ENCODE measurements at regions not wholly inside any gene's neighbourhood (a gene's known extent, or its start where the extent isn't known, plus 50 kb on each side); places are given as distances from the start of the nearest gene placed in this dataset.

- no peaks in the 10 kb centered on the region for H3K4me1 ChIP-seq (ENCODE audit: control insufficient read depth in 2 of 2, insufficient read depth in 1 of 2, low read depth in 1 of 2, low read length in 2 of 2)
- no peak for DNase-seq (ENCODE audit: low spot score)
- no peak overlapping the region for H2BK15ac ChIP-seq (ENCODE audit: low read length)
- no peak overlapping the region for H3K4me2 ChIP-seq (ENCODE audit: insufficient read depth, low read length, poor library complexity, severe bottlenecking)
- no peak overlapping the region for H4K8ac ChIP-seq (ENCODE audit: low read depth, low read length)
- no peak overlapping the region for H2BK5ac ChIP-seq (ENCODE audit: low read length)
- H3K23ac ChIP-seq (ENCODE audit: low read depth, low read length, poor library complexity) = no peak overlapping the region
- H3K79me1 ChIP-seq (ENCODE audit: low read depth, low read length) = no peaks in the 10 kb centered on the region
- no peak overlapping the region for H2BK120ac ChIP-seq (ENCODE audit: low read depth, low read length)
- H3K4me3 ChIP-seq (ENCODE audit: low read length in 2 of 2) = no peak overlapping the region
- H3K9me3 ChIP-seq (replicated peaks in 1 of 2; ENCODE audit: control insufficient read depth in 2 of 2, insufficient read depth in 1 of 2, low read depth in 1 of 2, low read length in 2 of 2) = no peaks in the 10 kb centered on the region
- no peak overlapping the region for H2BK12ac ChIP-seq (ENCODE audit: low read length)
- H4K91ac ChIP-seq (ENCODE audit: low read depth, low read length, poor library complexity) = no peak overlapping the region
- H3K18ac ChIP-seq (ENCODE audit: low read length) = no peak overlapping the region
- H3K14ac ChIP-seq (ENCODE audit: low read length) = no peak overlapping the region
- no peak overlapping the region for H3K4ac ChIP-seq (ENCODE audit: low read length)
- no peak overlapping the region for H3K9ac ChIP-seq (ENCODE audit: low read depth, low read length, poor library complexity)
- no peak overlapping the region for H3K27ac ChIP-seq (replicated peaks; ENCODE audit: low read length)
- no CpG with 5 or more reads among the region's 1 CpG for WGBS, 2 donors (ENCODE audit: extremely low coverage in 2 of 2, insufficient read length in 2 of 2, insufficient replicate concordance in 1 of 2)
- no peak overlapping the region for H2AK5ac ChIP-seq (ENCODE audit: low read depth, low read length)
- H3K36me3 ChIP-seq (replicated peaks in 1 of 2; ENCODE audit: control insufficient read depth in 2 of 2, insufficient read depth in 2 of 2, low read length in 2 of 2) = no peaks in the 10 kb centered on the region
- H3K27me3 ChIP-seq (ENCODE audit: control insufficient read depth in 3 of 3, insufficient read depth in 3 of 3, low read depth in 1 of 3, low read length in 3 of 3) = peaks cover 0 to 4% (median 0%) of the 10 kb centered on the region in 3 experiments
- H2AFZ ChIP-seq (ENCODE audit: low read length) = no peak overlapping the region
These were observed 204.8 kb upstream of the ARRDC4 start for GRCh38 chr15:97755726-97756125.

GRCh38 chr15:97759363-97759762, 201.1 kb upstream of the ARRDC4 start:
- Histone ChIP-seq H3K36me3 (replicated peaks in 1 of 2; ENCODE audit: control insufficient read depth in 2 of 2, insufficient read depth in 2 of 2, low read length in 2 of 2) (no peaks in the 10 kb centered on the region), H2BK12ac (ENCODE audit: low read length) (no peak overlapping the region), H3K9ac (ENCODE audit: low read depth, low read length, poor library complexity) (no peak overlapping the region), H2BK5ac (ENCODE audit: low read length) (no peak overlapping the region), H3K4me2 (ENCODE audit: insufficient read depth, low read length, poor library complexity, severe bottlenecking) (no peak overlapping the region), H3K9me3 (replicated peaks in 1 of 2; ENCODE audit: control insufficient read depth in 2 of 2, insufficient read depth in 1 of 2, low read depth in 1 of 2, low read length in 2 of 2) (no peaks in the 10 kb centered on the region), H3K18ac (ENCODE audit: low read length) (no peak overlapping the region), H2BK120ac (ENCODE audit: low read depth, low read length) (no peak overlapping the region), H3K4me3 (ENCODE audit: low read length in 2 of 2) (no peak overlapping the region), H4K8ac (ENCODE audit: low read depth, low read length) (no peak overlapping the region), H2AK5ac (ENCODE audit: low read depth, low read length) (no peak overlapping the region), H2AFZ (ENCODE audit: low read length) (no peak overlapping the region), H3K4ac (ENCODE audit: low read length) (no peak overlapping the region), H3K79me1 (ENCODE audit: low read depth, low read length) (no peaks in the 10 kb centered on the region), H3K23ac (ENCODE audit: low read depth, low read length, poor library complexity) (no peak overlapping the region), H4K91ac (ENCODE audit: low read depth, low read length, poor library complexity) (no peak overlapping the region), H3K4me1 (ENCODE audit: control insufficient read depth in 2 of 2, insufficient read depth in 1 of 2, low read depth in 1 of 2, low read length in 2 of 2) (no peaks in the 10 kb centered on the region), H2BK15ac (ENCODE audit: low read length) (no peak overlapping the region), H3K14ac (ENCODE audit: low read length) (no peak overlapping the region), H3K27me3 (ENCODE audit: control insufficient read depth in 3 of 3, insufficient read depth in 3 of 3, low read depth in 1 of 3, low read length in 3 of 3) (peaks cover 0 to 4% (median 0%) of the 10 kb centered on the region in 3 experiments), H3K27ac (replicated peaks; ENCODE audit: low read length) (no peak overlapping the region)
- WGBS, 2 donors (ENCODE audit: extremely low coverage in 2 of 2, insufficient read length in 2 of 2, insufficient replicate concordance in 1 of 2) = no CpG with 5 or more reads among the region's 3 CpGs
- DNase-seq (ENCODE audit: low spot score) = no peak

- Histone ChIP-seq H4K8ac (ENCODE audit: low read depth, low read length) (no peak overlapping the region), H3K4me3 (ENCODE audit: low read length in 2 of 2) (no peak overlapping the region), H3K9me3 (replicated peaks in 1 of 2; ENCODE audit: control insufficient read depth in 2 of 2, insufficient read depth in 1 of 2, low read depth in 1 of 2, low read length in 2 of 2) (no peaks in the 10 kb centered on the region), H2AFZ (ENCODE audit: low read length) (no peak overlapping the region), H3K27ac (replicated peaks; ENCODE audit: low read length) (no peak overlapping the region), H2BK120ac (ENCODE audit: low read depth, low read length) (no peak overlapping the region), H2BK12ac (ENCODE audit: low read length) (no peak overlapping the region), H3K23ac (ENCODE audit: low read depth, low read length, poor library complexity) (no peak overlapping the region), H4K91ac (ENCODE audit: low read depth, low read length, poor library complexity) (no peak overlapping the region), H3K27me3 (ENCODE audit: control insufficient read depth in 3 of 3, insufficient read depth in 3 of 3, low read depth in 1 of 3, low read length in 3 of 3) (peaks cover 0 to 4% (median 0%) of the 10 kb centered on the region in 3 experiments), H2BK5ac (ENCODE audit: low read length) (no peak overlapping the region), H2AK5ac (ENCODE audit: low read depth, low read length) (no peak overlapping the region), H3K14ac (ENCODE audit: low read length) (no peak overlapping the region), H3K79me1 (ENCODE audit: low read depth, low read length) (no peaks in the 10 kb centered on the region), H3K4me1 (ENCODE audit: control insufficient read depth in 2 of 2, insufficient read depth in 1 of 2, low read depth in 1 of 2, low read length in 2 of 2) (no peaks in the 10 kb centered on the region), H3K9ac (ENCODE audit: low read depth, low read length, poor library complexity) (no peak overlapping the region), H3K4me2 (ENCODE audit: insufficient read depth, low read length, poor library complexity, severe bottlenecking) (no peak overlapping the region), H3K18ac (ENCODE audit: low read length) (no peak overlapping the region), H3K4ac (ENCODE audit: low read length) (no peak overlapping the region), H2BK15ac (ENCODE audit: low read length) (no peak overlapping the region), H3K36me3 (replicated peaks in 1 of 2; ENCODE audit: control insufficient read depth in 2 of 2, insufficient read depth in 2 of 2, low read length in 2 of 2) (no peaks in the 10 kb centered on the region)
- no peak for DNase-seq (ENCODE audit: low spot score)
- no CpG with 5 or more reads among the region's 5 CpGs for WGBS, 2 donors (ENCODE audit: extremely low coverage in 2 of 2, insufficient read length in 2 of 2, insufficient replicate concordance in 1 of 2)
These were observed 199.4 kb upstream of the ARRDC4 start for GRCh38 chr15:97761110-97761509.

- Histone ChIP-seq H3K27ac (replicated peaks; ENCODE audit: low read length) (no peak overlapping the region), H3K23ac (ENCODE audit: low read depth, low read length, poor library complexity) (no peak overlapping the region), H3K27me3 (ENCODE audit: control insufficient read depth in 3 of 3, insufficient read depth in 3 of 3, low read depth in 1 of 3, low read length in 3 of 3) (no peaks in the 10 kb centered on the region), H2AFZ (ENCODE audit: low read length) (no peak overlapping the region), H4K8ac (ENCODE audit: low read depth, low read length) (no peak overlapping the region), H3K9ac (ENCODE audit: low read depth, low read length, poor library complexity) (no peak overlapping the region), H3K18ac (ENCODE audit: low read length) (no peak overlapping the region), H3K4me2 (ENCODE audit: insufficient read depth, low read length, poor library complexity, severe bottlenecking) (no peak overlapping the region), H2BK5ac (ENCODE audit: low read length) (no peak overlapping the region), H2AK5ac (ENCODE audit: low read depth, low read length) (no peak overlapping the region), H3K4ac (ENCODE audit: low read length) (no peak overlapping the region), H2BK120ac (ENCODE audit: low read depth, low read length) (no peak overlapping the region), H3K14ac (ENCODE audit: low read length) (no peak overlapping the region), H4K91ac (ENCODE audit: low read depth, low read length, poor library complexity) (no peak overlapping the region), H3K4me1 (ENCODE audit: control insufficient read depth in 2 of 2, insufficient read depth in 1 of 2, low read depth in 1 of 2, low read length in 2 of 2) (no peaks in the 10 kb centered on the region), H3K9me3 (replicated peaks in 1 of 2; ENCODE audit: control insufficient read depth in 2 of 2, insufficient read depth in 1 of 2, low read depth in 1 of 2, low read length in 2 of 2) (no peaks in the 10 kb centered on the region), H2BK15ac (ENCODE audit: low read length) (no peak overlapping the region), H2BK12ac (ENCODE audit: low read length) (no peak overlapping the region), H3K79me1 (ENCODE audit: low read depth, low read length) (no peaks in the 10 kb centered on the region), H3K4me3 (ENCODE audit: low read length in 2 of 2) (no peak overlapping the region), H3K36me3 (replicated peaks in 1 of 2; ENCODE audit: control insufficient read depth in 2 of 2, insufficient read depth in 2 of 2, low read length in 2 of 2) (no peaks in the 10 kb centered on the region)
- no CpG with 5 or more reads among the region's 4 CpGs for WGBS, 2 donors (ENCODE audit: extremely low coverage in 2 of 2, insufficient read length in 2 of 2, insufficient replicate concordance in 1 of 2)
- DNase-seq (ENCODE audit: low spot score) = no peak
These were observed 177.3 kb upstream of the ARRDC4 start for GRCh38 chr15:97783240-97783639.
